ENCODE measurements at regions not wholly inside any gene's neighbourhood (a gene's known extent, or its start where the extent isn't known, plus 50 kb on each side); places are given as distances from the start of the nearest gene placed in this dataset.
"Not testable (repeated sequence)": the region's sequence is repeated elsewhere in the genome, so short reads cannot be mapped to it uniquely, and the experiment has no call there.

GRCh38 chr22:25462474-25463346 is 101.8 kb upstream of the GRK3 start:
- peak overlapping the region; percentile 75 for H2AFZ ChIP-seq (replicated peaks; ENCODE audit: low read length, poor library complexity)
- H3K4me2 ChIP-seq (ENCODE audit: low read depth, low read length); H2BK5ac ChIP-seq (ENCODE audit: low read depth, low read length, poor library complexity, severe bottlenecking); H4K5ac ChIP-seq (ENCODE audit: low read depth, low read length); H3K23ac ChIP-seq (ENCODE audit: low read depth, low read length); H2BK20ac ChIP-seq (ENCODE audit: low read depth, low read length); H3K18ac ChIP-seq (ENCODE audit: low read depth, low read length); dilution Hi-C loops (cut with HindIII; ENCODE audit: low sequenced_read_pairs, unreplicated experiment); H3K9me1 ChIP-seq (ENCODE audit: insufficient read depth, low read length); H3K9ac ChIP-seq (ENCODE audit: low read depth, low read length); H2BK15ac ChIP-seq (ENCODE audit: low read depth, low read length); H3K14ac ChIP-seq (replicated peaks; ENCODE audit: low read depth, low read length); BruUV-seq (replicated peaks); H2BK120ac ChIP-seq (ENCODE audit: low read depth, low read length); H3K27me3 ChIP-seq (ENCODE audit: control insufficient read depth, insufficient read depth, low read length); H3K56ac ChIP-seq (ENCODE audit: extremely low read depth, insufficient read depth, low read length); H4K91ac ChIP-seq (ENCODE audit: insufficient read depth, low read depth, low read length); H3K79me1 ChIP-seq (ENCODE audit: low read depth in 1 of 2, low read length in 2 of 2); H3K9me3 ChIP-seq (ENCODE audit: control insufficient read depth, insufficient read depth, low read length); H3K4me3 ChIP-seq (ENCODE audit: insufficient read depth, low read depth, low read length); H3K4ac ChIP-seq (ENCODE audit: low read depth, low read length); H3K27ac ChIP-seq (ENCODE audit: insufficient read depth, low read length); H2AK5ac ChIP-seq (ENCODE audit: low read depth, low read length); POLR2A ChIA-PET (ENCODE audit: unreplicated experiment); H3K4me1 ChIP-seq (ENCODE audit: control insufficient read depth, insufficient read depth, low read length); H4K20me1 ChIP-seq (ENCODE audit: insufficient read depth, low read length): not testable (repeated sequence)
- peak overlapping the region; percentile 2 for H2AK9ac ChIP-seq (replicated peaks; ENCODE audit: low read depth, low read length, poor library complexity)
- CTCF ChIA-PET = interaction anchor here (0.6 to 1.6 kb wide), 9 partner anchors 13 to 310 kb away, joined by 3 to 7 read pairs (median 3); no protein-coding TSS in a partner anchor
- peak; percentile 100 for ATAC-seq (ENCODE audit: low read depth)
- peak; percentile 74 for DNase-seq
- intact Hi-C loops (cut with micrococcal nuclease) (loop anchor here (1.0 to 10.0 kb wide), 5 partner anchors 128 to 872 kb away; no protein-coding TSS in a partner anchor), in situ Hi-C loops (cut with MboI; ENCODE audit: low sequenced_read_pairs) (loop anchor here (25.0 kb wide), 1 partner anchor 875 kb away; no protein-coding TSS in a partner anchor)
- TF ChIP-seq SMC3 (IDR thresholded peaks at IDR 0.05; ENCODE audit: low read depth, low read length) = peak; percentile 97
- TF ChIP-seq RAD21 (IDR thresholded peaks at IDR 0.05; ENCODE audit: low read length) = peak; percentile 99
- peak; percentile 43; the same call in 1 of the 2 replicates for TF ChIP-seq MAZ (IDR thresholded peaks at IDR 0.05; ENCODE audit: borderline replicate concordance, low read depth, low read length)
- TF ChIP-seq POLR2A (IDR thresholded peaks at IDR 0.05; ENCODE audit: low read depth, low read length) = peak; percentile 66
- peak; percentile 99 for TF ChIP-seq CTCF (conservative IDR thresholded peaks at IDR 0.05; ENCODE audit: low read depth, low read length)
- 0% methylated on average over 3 of the region's 15 CpGs; no CpG with 5 or more reads in 1 of the 2 experiments for WGBS, 2 experiments (ENCODE audit: extremely low coverage in 2 of 2, insufficient read length in 1 of 2)
- H4K8ac ChIP-seq (ENCODE audit: low read depth in 2 of 2, low read length in 2 of 2) = peak overlapping the region in 1 of 2 experiments; percentile 13; a peak in 1 of 4 replicates
- H3K36me3 ChIP-seq (ENCODE audit: control insufficient read depth, insufficient read depth, low read length) = peaks cover 35% of the 10 kb centered on the region

- H2BK20ac ChIP-seq (ENCODE audit: low read depth, low read length); ATAC-seq (ENCODE audit: low read depth); H3K4me3 ChIP-seq (ENCODE audit: insufficient read depth, low read depth, low read length); H4K8ac ChIP-seq (ENCODE audit: low read depth in 2 of 2, low read length in 2 of 2); H2BK15ac ChIP-seq (ENCODE audit: low read depth, low read length); H3K79me1 ChIP-seq (ENCODE audit: low read depth in 1 of 2, low read length in 2 of 2); H3K9ac ChIP-seq (ENCODE audit: low read depth, low read length); H2AFZ ChIP-seq (replicated peaks; ENCODE audit: low read length, poor library complexity); H2BK120ac ChIP-seq (ENCODE audit: low read depth, low read length); H3K4me2 ChIP-seq (ENCODE audit: low read depth, low read length); H3K27ac ChIP-seq (ENCODE audit: insufficient read depth, low read length); H3K56ac ChIP-seq (ENCODE audit: extremely low read depth, insufficient read depth, low read length); H3K9me3 ChIP-seq (ENCODE audit: control insufficient read depth, insufficient read depth, low read length); H4K5ac ChIP-seq (ENCODE audit: low read depth, low read length); H4K91ac ChIP-seq (ENCODE audit: insufficient read depth, low read depth, low read length); H3K4ac ChIP-seq (ENCODE audit: low read depth, low read length); H3K14ac ChIP-seq (replicated peaks; ENCODE audit: low read depth, low read length); DNase-seq; H3K18ac ChIP-seq (ENCODE audit: low read depth, low read length); H3K4me1 ChIP-seq (ENCODE audit: control insufficient read depth, insufficient read depth, low read length); H4K20me1 ChIP-seq (ENCODE audit: insufficient read depth, low read length); H2BK5ac ChIP-seq (ENCODE audit: low read depth, low read length, poor library complexity, severe bottlenecking); POLR2A ChIA-PET (ENCODE audit: unreplicated experiment); BruUV-seq (replicated peaks); H3K9me1 ChIP-seq (ENCODE audit: insufficient read depth, low read length); H2AK5ac ChIP-seq (ENCODE audit: low read depth, low read length); dilution Hi-C loops (cut with HindIII; ENCODE audit: low sequenced_read_pairs, unreplicated experiment); H2AK9ac ChIP-seq (replicated peaks; ENCODE audit: low read depth, low read length, poor library complexity); H3K23ac ChIP-seq (ENCODE audit: low read depth, low read length); H3K27me3 ChIP-seq (ENCODE audit: control insufficient read depth, insufficient read depth, low read length): not testable (repeated sequence)
- no CpG with 5 or more reads among the region's 8 CpGs for WGBS, 2 experiments (ENCODE audit: extremely low coverage in 2 of 2, insufficient read length in 1 of 2)
- intact Hi-C loops (cut with micrococcal nuclease) (loop anchor here (2.0 to 10.0 kb wide), 3 partner anchors 128 to 872 kb away; no protein-coding TSS in a partner anchor), in situ Hi-C loops (cut with MboI; ENCODE audit: low sequenced_read_pairs) (loop anchor here (25.0 kb wide), 1 partner anchor 874 kb away; no protein-coding TSS in a partner anchor)
- CTCF ChIA-PET = interaction anchor here (1.2 to 1.6 kb wide), 2 partner anchors 13 to 239 kb away, joined by 3 to 7 read pairs; no protein-coding TSS in a partner anchor
- H3K36me3 ChIP-seq (ENCODE audit: control insufficient read depth, insufficient read depth, low read length) = peaks cover 34% of the 10 kb centered on the region
These were observed 101.2 kb upstream of the GRK3 start for GRCh38 chr22:25463347-25463628.

Data from IMR-90 (cell line).